GM21526 (cell line): ENCODE measurements at regions not wholly inside any gene's neighbourhood (a gene's known extent, or its start where the extent isn't known, plus 50 kb on each side); places are given as distances from the start of the nearest gene placed in this dataset.

Experiments
- ATAC-seq: cut with Tn5 transposase; IDR thresholded peaks from one replicate; pipeline ENCODE4 v1.9.1; 2021; ENCODE audit warnings: moderate library complexity; ENCODE audit not compliant: unreplicated experiment, low FRiP score

- ATAC-seq = no peak
Observed at GRCh38 chr13:107099661-107100060, 531.7 kb upstream of the ARGLU1 start.

GRCh38 chr13:107097916-107098315 lies 530.0 kb upstream of the ARGLU1 start:
- no peak for ATAC-seq

- ATAC-seq = no peak
Observed at GRCh38 chr13:107095876-107096275, 527.9 kb upstream of the ARGLU1 start.

- no peak for ATAC-seq
Observed at GRCh38 chr13:107091861-107092260, 523.9 kb upstream of the ARGLU1 start.

- ATAC-seq = no peak
Observed at GRCh38 chr13:107091428-107091827, 523.5 kb upstream of the ARGLU1 start.

- ATAC-seq = no peak
Observed at GRCh38 chr13:107088061-107088460, 520.1 kb upstream of the ARGLU1 start.

- no peak for ATAC-seq
Observed at GRCh38 chr13:107079423-107080049, 511.6 kb upstream of the ARGLU1 start.

- no peak for ATAC-seq
Observed at GRCh38 chr13:107078229-107078765, 510.4 kb upstream of the ARGLU1 start.

- ATAC-seq = no peak
Observed at GRCh38 chr13:107076801-107077200, 508.9 kb upstream of the ARGLU1 start.

GRCh38 chr13:107075576-107075975 lies 507.6 kb upstream of the ARGLU1 start:
- no peak for ATAC-seq

GRCh38 chr13:107070792-107071191 lies 502.9 kb upstream of the ARGLU1 start:
- no peak for ATAC-seq

GRCh38 chr13:107069108-107069776 lies 501.3 kb upstream of the ARGLU1 start:
- ATAC-seq = no peak

GRCh38 chr13:107067381-107067780 lies 499.4 kb upstream of the ARGLU1 start:
- ATAC-seq = no peak

GRCh38 chr13:107066355-107066754 lies 498.4 kb upstream of the ARGLU1 start:
- no peak for ATAC-seq

- ATAC-seq = no peak
Observed at GRCh38 chr13:107065036-107065435, 497.1 kb upstream of the ARGLU1 start.

GRCh38 chr13:107057028-107057631 lies 489.2 kb upstream of the ARGLU1 start:
- no peak for ATAC-seq

- no peak for ATAC-seq
Observed at GRCh38 chr13:107043021-107043956, 475.4 kb upstream of the ARGLU1 start.

GRCh38 chr13:107035778-107036177 lies 467.8 kb upstream of the ARGLU1 start:
- no peak for ATAC-seq

- no peak for ATAC-seq
Observed at GRCh38 chr13:107035186-107035585, 467.2 kb upstream of the ARGLU1 start.

GRCh38 chr13:107034236-107034872 lies 466.4 kb upstream of the ARGLU1 start:
- ATAC-seq = no peak
